LHCN-M2 (cell line): ENCODE measurements at regions not wholly inside any gene's neighbourhood (a gene's known extent, or its start where the extent isn't known, plus 50 kb on each side); places are given as distances from the start of the nearest gene placed in this dataset.
A peak's percentile ranks its signal among the peaks of the same experiment; 100 is the strongest.
"Not testable (repeated sequence)": the region's sequence is repeated elsewhere in the genome, so short reads cannot be mapped to it uniquely, and the experiment has no call there.

Experiments
- DNase-seq: peaks from one replicate; pipeline ENCODE4 v3.0.0-alpha.2; 2012; ENCODE audit warnings: low read depth

GRCh38 chr6:53446151-53446550 is 97.4 kb upstream of the ELOVL5 start:
- no peak for DNase-seq

GRCh38 chr6:53441761-53442160 is 93.0 kb upstream of the ELOVL5 start:
- DNase-seq: peak; percentile 7

GRCh38 chr6:53441035-53441493 is 92.3 kb upstream of the ELOVL5 start:
- DNase-seq: no peak

- DNase-seq: no peak
Observed at GRCh38 chr6:53440336-53440945, 91.7 kb upstream of the ELOVL5 start.

- peak; percentile 38 for DNase-seq
Observed at GRCh38 chr6:53439556-53439955, 90.8 kb upstream of the ELOVL5 start.

- peak; percentile 84 for DNase-seq
Observed at GRCh38 chr6:53437557-53438202, 88.9 kb upstream of the ELOVL5 start.

GRCh38 chr6:53436526-53437303 is 88.0 kb upstream of the ELOVL5 start:
- peak; percentile 13 for DNase-seq

- no peak for DNase-seq
Observed at GRCh38 chr6:53433951-53434285, 85.2 kb upstream of the ELOVL5 start.

GRCh38 chr6:53433261-53433950 is 84.7 kb upstream of the ELOVL5 start:
- no peak for DNase-seq

GRCh38 chr6:53432318-53433161 is 83.8 kb upstream of the ELOVL5 start:
- DNase-seq: peak; percentile 97

- DNase-seq: no peak
Observed at GRCh38 chr6:53431704-53432103, 83.0 kb upstream of the ELOVL5 start.

GRCh38 chr6:53429401-53429800 is 80.7 kb upstream of the ELOVL5 start:
- DNase-seq: no peak

GRCh38 chr6:53428886-53429285 is 80.1 kb upstream of the ELOVL5 start:
- DNase-seq: no peak

GRCh38 chr6:53426667-53427270 is 78.0 kb upstream of the ELOVL5 start:
- DNase-seq: no peak

GRCh38 chr6:53426117-53426516 is 77.4 kb upstream of the ELOVL5 start:
- no peak for DNase-seq

- no peak for DNase-seq
Observed at GRCh38 chr6:53424976-53425718, 76.4 kb upstream of the ELOVL5 start.

GRCh38 chr6:53424300-53424699 is 75.5 kb upstream of the ELOVL5 start:
- no peak for DNase-seq

GRCh38 chr6:53423560-53423959 is 74.8 kb upstream of the ELOVL5 start:
- not testable (repeated sequence) for DNase-seq

- DNase-seq: no peak
Observed at GRCh38 chr6:53419026-53419425, 70.3 kb upstream of the ELOVL5 start.

GRCh38 chr6:53418288-53418687 is 69.5 kb upstream of the ELOVL5 start:
- no peak for DNase-seq
